HCT116 (cell line): ENCODE measurements at regions not wholly inside any gene's neighbourhood (a gene's known extent, or its start where the extent isn't known, plus 50 kb on each side); places are given as distances from the start of the nearest gene placed in this dataset.

Experiments used
- ATAC-seq: fragments of 200-7000 bp; cut with Tn5 transposase; 2 replicates; pipeline ENCODE4 v1.9.1; 2020; ENCODE audit warnings: mild to moderate bottlenecking, moderate library complexity
- BruUV-seq: library from RNA; stranded (reverse); fragments of 400-500 nt; replicated peaks from 2 replicates; lab custom pipeline; 2021; lab: Mats Ljungman, UMichigan
- CTCF ChIA-PET: fragments of 300-600 bp; sonication (Branson Sonifier 250); formaldehyde crosslinking; loops from one replicate; lab custom pipeline; 2021; ENCODE audit warnings: antibody characterized with exemption; lab: Charles Lee
- POLR2A ChIA-PET: fragments of 300-600, 350-600 bp; sonication (Branson Sonifier 250); formaldehyde crosslinking; loops from one replicate; lab custom pipeline; 2021; ENCODE audit warnings: antibody characterized with exemption; lab: Charles Lee
- RAD21 ChIA-PET, 2 experiments: fragments of 300-600 bp; sonication (Branson Sonifier 250); formaldehyde crosslinking; loops; one replicate each; lab custom pipeline; 2023; ENCODE audit warnings: low total read pairs in 2 of 2; ENCODE audit not compliant: uncharacterized antibody in 2 of 2, unreplicated experiment in 2 of 2, low non-redundant PET in 1 of 2; lab: Charles Lee
- DNase-seq: peaks from one replicate; pipeline ENCODE4 v3.0.0-alpha.2; 2010; ENCODE audit warnings: low read depth, low spot score
- H2AFZ ChIP-seq: fragments of 200-600 bp; shearing (Covaris generic), sonication (generic); 2 replicates; pipeline ENCODE4 v1.6.1; 2017; ENCODE audit warnings: low read depth, mixed run types, mixed read lengths, antibody characterized with exemption, low read length; ENCODE audit not compliant: poor library complexity, severe bottlenecking
- H3K27ac ChIP-seq: 2 replicates; pipeline ENCODE4 v1.5.1; 2012; ENCODE audit warnings: low read depth, low read length
- H3K27me3 ChIP-seq: fragments of 200-600 bp; sonication (generic); 2 replicates; pipeline ENCODE4 v1.6.1; 2016; ENCODE audit warnings: mixed run types, low read length, mixed read lengths; ENCODE audit not compliant: insufficient read depth
- H3K36me3 ChIP-seq, 2 experiments: fragments of 200-500 bp in 1 of 2; fragments of 200-600 bp in 1 of 2; sonication (Bioruptor generic) in 1 of 2; sonication (generic) in 1 of 2; 2 replicates each; pipeline versions ENCODE4 v1.5.1 to v1.6.1; 2014 to 2016; ENCODE audit warnings: low read length in 2 of 2, inconsistent platforms in 1 of 2, mixed read lengths in 1 of 2, mixed run types in 1 of 2; ENCODE audit not compliant: insufficient read depth in 2 of 2, control insufficient read depth in 1 of 2
- H3K4me1 ChIP-seq, 2 experiments: fragments of 200-600 bp in 1 of 2; sonication (generic) in 1 of 2; 2 replicates each; pipeline versions ENCODE4 v1.5.1 to v1.6.1; 2012 to 2017; ENCODE audit warnings: low read length in 2 of 2, inconsistent platforms in 1 of 2, mild to moderate bottlenecking in 1 of 2, mixed read lengths in 1 of 2, mixed run types in 1 of 2, moderate library complexity in 1 of 2; ENCODE audit not compliant: insufficient read depth in 2 of 2, control insufficient read depth in 1 of 2
- H3K4me2 ChIP-seq: fragments of 200-600 bp; sonication (generic); 2 replicates; pipeline ENCODE4 v1.6.1; 2017; ENCODE audit warnings: mixed run types, low read length, mixed read lengths
- H3K4me3 ChIP-seq, 2 experiments: fragments of 200-600 bp in 1 of 2; sonication (generic) in 1 of 2; replicated peaks in 1 of 2; 2 replicates each; pipeline ENCODE4 v1.5.1; 2011 to 2016; ENCODE audit warnings: low read length in 2 of 2, control low read depth in 1 of 2, low read depth in 1 of 2, mild to moderate bottlenecking in 1 of 2, mixed read lengths in 1 of 2, mixed run types in 1 of 2
- H3K79me2 ChIP-seq: fragments of 200-600 bp; sonication (generic); 2 replicates; pipeline ENCODE4 v1.6.1; 2017; ENCODE audit warnings: mild to moderate bottlenecking, mixed run types, low read length, moderate library complexity, mixed read lengths; ENCODE audit not compliant: insufficient read depth
- H3K9ac ChIP-seq: fragments of 200-600 bp; sonication (generic); 2 replicates; pipeline ENCODE4 v1.6.1; 2016; ENCODE audit warnings: low read length, mixed read lengths
- H3K9me2 ChIP-seq: fragments of 200-600 bp; sonication (generic), shearing (Covaris generic); 2 replicates; pipeline ENCODE4 v1.6.1; 2017; ENCODE audit warnings: mixed run types, mild to moderate bottlenecking, moderate library complexity; ENCODE audit not compliant: insufficient read depth
- H3K9me3 ChIP-seq, 2 experiments: fragments of 200-500 bp in 1 of 2; fragments of 200-600 bp in 1 of 2; sonication (Bioruptor generic) in 1 of 2; sonication (generic) in 1 of 2; 2 replicates each; pipeline ENCODE4 v1.6.1; 2014 to 2017; ENCODE audit warnings: low read length in 2 of 2, mixed read lengths in 2 of 2, inconsistent platforms in 1 of 2, low read depth in 1 of 2, mild to moderate bottlenecking in 1 of 2, mixed run types in 1 of 2, moderate library complexity in 1 of 2; ENCODE audit not compliant: control insufficient read depth in 1 of 2, insufficient read depth in 1 of 2
- H4K20me1 ChIP-seq: fragments of 200-600 bp; sonication (generic), shearing (Covaris generic); 2 replicates; pipeline ENCODE4 v1.6.1; 2017; ENCODE audit warnings: mixed run types, mild to moderate bottlenecking, moderate library complexity; ENCODE audit not compliant: insufficient read depth
- CBX3 ChIP-seq: IDR thresholded peaks from 2 replicates; pipeline ENCODE4 v1.6.1; 2012; ENCODE audit warnings: low read depth
- CEBPB ChIP-seq: IDR thresholded peaks from 2 replicates; pipeline ENCODE4 v1.6.1; 2012; ENCODE audit warnings: low read depth
- EGR1 ChIP-seq: IDR thresholded peaks from 2 replicates; pipeline ENCODE4 v1.6.1; 2012; ENCODE audit warnings: low read depth
- EZH2 ChIP-seq: fragments of 200-600 bp; sonication (generic); IDR thresholded peaks from 2 replicates; pipeline ENCODE4 v1.6.1; 2017; ENCODE audit warnings: antibody characterized with exemption, mixed run types
- EZH2phosphoT487 ChIP-seq: fragments of 200-600 bp; IDR thresholded peaks from 2 replicates; pipeline ENCODE4 v1.6.1; 2018; ENCODE audit warnings: antibody characterized with exemption, borderline replicate concordance
- FOSL1 ChIP-seq: IDR thresholded peaks from 2 replicates; pipeline ENCODE4 v1.6.1; 2012; ENCODE audit warnings: low read depth
- JUND ChIP-seq: IDR thresholded peaks from 2 replicates; pipeline ENCODE4 v1.6.1; 2012
- POLR2A ChIP-seq: IDR thresholded peaks from 2 replicates; pipeline ENCODE4 v1.7.0; 2011; ENCODE audit warnings: borderline replicate concordance; ENCODE audit not compliant: insufficient read depth, insufficient read length; ENCODE audit errors: extremely low read depth
- RAD21 ChIP-seq: IDR thresholded peaks from 2 replicates; pipeline ENCODE4 v1.6.1; 2012; ENCODE audit warnings: low read depth, mild to moderate bottlenecking
- SP1 ChIP-seq: IDR thresholded peaks from 2 replicates; pipeline ENCODE4 v1.6.1; 2012; ENCODE audit warnings: low read depth
- YY1 ChIP-seq: IDR thresholded peaks from 2 replicates; pipeline ENCODE4 v1.6.1; 2011; ENCODE audit warnings: low read length, low read depth, moderate library complexity, mild to moderate bottlenecking; ENCODE audit not compliant: insufficient replicate concordance; ENCODE audit errors: extremely low read depth
- ZFX ChIP-seq: fragments of 450-650 bp; IDR thresholded peaks from 2 replicates; pipeline ENCODE4 v1.6.1; 2017
- ZNF274 ChIP-seq: fragments of 200-500 bp; sonication (Bioruptor generic); IDR thresholded peaks from 2 replicates; pipeline ENCODE4 v1.6.1; 2014; ENCODE audit warnings: mild to moderate bottlenecking, low read depth, low read length, inconsistent platforms
- intact Hi-C: fragments of 100-400 bp; cut with micrococcal nuclease; formaldehyde crosslinking; loops from 2 replicates; pipeline ENCODE4 v1.10.0; 2022
- TF ChIP-seq, protein P1 (sequence below): IDR thresholded peaks from 2 replicates; pipeline ENCODE4 v1.6.1; 2012; ENCODE audit warnings: low read depth
- TF ChIP-seq, protein P2 (sequence below): IDR thresholded peaks from 2 replicates; pipeline ENCODE4 v1.6.1; 2012
- TF ChIP-seq, protein P3 (sequence below): IDR thresholded peaks from 2 replicates; pipeline ENCODE4 v1.6.1; 2012
- TF ChIP-seq, protein P4 (sequence below): IDR thresholded peaks from 2 replicates; pipeline ENCODE4 v1.6.1; 2011; ENCODE audit warnings: mild to moderate bottlenecking, low read length, moderate library complexity; ENCODE audit not compliant: insufficient replicate concordance; ENCODE audit errors: extremely low read depth

GRCh38 chr1:209143916-209144315 is 439.6 kb upstream of the CAMK1G start:
- H3K9me3 ChIP-seq, result no peaks in the 10 kb centered on the region
- no peak overlapping the region for H3K27ac ChIP-seq
- BruUV-seq, result no TSS peak
- TF ChIP-seq YY1, result no peak
- TF ChIP-seq, protein P1, sequence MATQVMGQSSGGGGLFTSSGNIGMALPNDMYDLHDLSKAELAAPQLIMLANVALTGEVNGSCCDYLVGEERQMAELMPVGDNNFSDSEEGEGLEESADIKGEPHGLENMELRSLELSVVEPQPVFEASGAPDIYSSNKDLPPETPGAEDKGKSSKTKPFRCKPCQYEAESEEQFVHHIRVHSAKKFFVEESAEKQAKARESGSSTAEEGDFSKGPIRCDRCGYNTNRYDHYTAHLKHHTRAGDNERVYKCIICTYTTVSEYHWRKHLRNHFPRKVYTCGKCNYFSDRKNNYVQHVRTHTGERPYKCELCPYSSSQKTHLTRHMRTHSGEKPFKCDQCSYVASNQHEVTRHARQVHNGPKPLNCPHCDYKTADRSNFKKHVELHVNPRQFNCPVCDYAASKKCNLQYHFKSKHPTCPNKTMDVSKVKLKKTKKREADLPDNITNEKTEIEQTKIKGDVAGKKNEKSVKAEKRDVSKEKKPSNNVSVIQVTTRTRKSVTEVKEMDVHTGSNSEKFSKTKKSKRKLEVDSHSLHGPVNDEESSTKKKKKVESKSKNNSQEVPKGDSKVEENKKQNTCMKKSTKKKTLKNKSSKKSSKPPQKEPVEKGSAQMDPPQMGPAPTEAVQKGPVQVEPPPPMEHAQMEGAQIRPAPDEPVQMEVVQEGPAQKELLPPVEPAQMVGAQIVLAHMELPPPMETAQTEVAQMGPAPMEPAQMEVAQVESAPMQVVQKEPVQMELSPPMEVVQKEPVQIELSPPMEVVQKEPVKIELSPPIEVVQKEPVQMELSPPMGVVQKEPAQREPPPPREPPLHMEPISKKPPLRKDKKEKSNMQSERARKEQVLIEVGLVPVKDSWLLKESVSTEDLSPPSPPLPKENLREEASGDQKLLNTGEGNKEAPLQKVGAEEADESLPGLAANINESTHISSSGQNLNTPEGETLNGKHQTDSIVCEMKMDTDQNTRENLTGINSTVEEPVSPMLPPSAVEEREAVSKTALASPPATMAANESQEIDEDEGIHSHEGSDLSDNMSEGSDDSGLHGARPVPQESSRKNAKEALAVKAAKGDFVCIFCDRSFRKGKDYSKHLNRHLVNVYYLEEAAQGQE, result no peak
- TF ChIP-seq CBX3, result no peak
- TF ChIP-seq RAD21, result no peak
- no peak for TF ChIP-seq CEBPB
- TF ChIP-seq EZH2phosphoT487, result no peak
- TF ChIP-seq SP1, result no peak
- no peak for TF ChIP-seq EZH2
- no peak for TF ChIP-seq FOSL1
- TF ChIP-seq, protein P2, sequence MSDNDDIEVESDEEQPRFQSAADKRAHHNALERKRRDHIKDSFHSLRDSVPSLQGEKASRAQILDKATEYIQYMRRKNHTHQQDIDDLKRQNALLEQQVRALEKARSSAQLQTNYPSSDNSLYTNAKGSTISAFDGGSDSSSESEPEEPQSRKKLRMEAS, result no peak
- TF ChIP-seq ZFX, result no peak
- no peak for TF ChIP-seq ZNF274
- TF ChIP-seq, protein P3, sequence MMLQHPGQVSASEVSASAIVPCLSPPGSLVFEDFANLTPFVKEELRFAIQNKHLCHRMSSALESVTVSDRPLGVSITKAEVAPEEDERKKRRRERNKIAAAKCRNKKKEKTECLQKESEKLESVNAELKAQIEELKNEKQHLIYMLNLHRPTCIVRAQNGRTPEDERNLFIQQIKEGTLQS, result no peak
- TF ChIP-seq EGR1, result no peak
- no peak for TF ChIP-seq JUND
- TF ChIP-seq, protein P4, sequence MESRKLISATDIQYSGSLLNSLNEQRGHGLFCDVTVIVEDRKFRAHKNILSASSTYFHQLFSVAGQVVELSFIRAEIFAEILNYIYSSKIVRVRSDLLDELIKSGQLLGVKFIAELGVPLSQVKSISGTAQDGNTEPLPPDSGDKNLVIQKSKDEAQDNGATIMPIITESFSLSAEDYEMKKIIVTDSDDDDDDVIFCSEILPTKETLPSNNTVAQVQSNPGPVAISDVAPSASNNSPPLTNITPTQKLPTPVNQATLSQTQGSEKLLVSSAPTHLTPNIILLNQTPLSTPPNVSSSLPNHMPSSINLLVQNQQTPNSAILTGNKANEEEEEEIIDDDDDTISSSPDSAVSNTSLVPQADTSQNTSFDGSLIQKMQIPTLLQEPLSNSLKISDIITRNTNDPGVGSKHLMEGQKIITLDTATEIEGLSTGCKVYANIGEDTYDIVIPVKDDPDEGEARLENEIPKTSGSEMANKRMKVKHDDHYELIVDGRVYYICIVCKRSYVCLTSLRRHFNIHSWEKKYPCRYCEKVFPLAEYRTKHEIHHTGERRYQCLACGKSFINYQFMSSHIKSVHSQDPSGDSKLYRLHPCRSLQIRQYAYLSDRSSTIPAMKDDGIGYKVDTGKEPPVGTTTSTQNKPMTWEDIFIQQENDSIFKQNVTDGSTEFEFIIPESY, result no peak
- no peak for TF ChIP-seq POLR2A
- TF ChIP-seq, all 23 proteins: peak for 0
- Histone ChIP-seq H3K9me2 (no peaks in the 10 kb centered on the region), H3K79me2 (no peaks in the 10 kb centered on the region), H3K27me3 (no peaks in the 10 kb centered on the region), H3K4me3 (no peak overlapping the region), H4K20me1 (no peaks in the 10 kb centered on the region), H3K4me1 (no peaks in the 10 kb centered on the region), H3K36me3 (no peaks in the 10 kb centered on the region), H3K9ac (no peak overlapping the region), H2AFZ (no peak overlapping the region), H3K4me2 (no peak overlapping the region)
- DNase-seq (no peak), ATAC-seq (no peak)
- intact Hi-C loops, result no loop called here
- CTCF ChIA-PET, result no interaction called here
- RAD21 ChIA-PET, result no interaction called here
- POLR2A ChIA-PET, result no interaction called here
